ENCODE measurements at regions not wholly inside any gene's neighbourhood (a gene's known extent, or its start where the extent isn't known, plus 50 kb on each side); places are given as distances from the start of the nearest gene placed in this dataset.
"Not testable (repeated sequence)": the region's sequence is repeated elsewhere in the genome, so short reads cannot be mapped to it uniquely, and the experiment has no call there.

DNA sequence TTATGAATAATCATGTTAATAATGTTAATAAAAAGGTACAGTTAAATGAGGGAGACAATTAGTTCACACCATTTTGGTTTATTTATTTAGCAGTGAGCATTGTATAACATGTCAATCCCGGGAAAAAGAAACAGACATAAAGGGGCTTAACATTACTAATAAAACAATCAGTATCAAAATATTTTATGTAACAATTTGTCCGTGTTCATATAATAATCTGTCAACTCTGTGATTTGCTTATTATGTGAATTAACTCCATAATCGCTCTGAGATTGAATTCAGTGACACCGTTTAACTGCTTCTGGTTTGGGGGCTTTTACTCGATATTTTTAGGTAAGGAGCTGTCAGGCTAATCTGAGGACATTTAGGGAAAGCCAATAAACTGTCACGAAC, 95.8 kb upstream of the HMGA2 start:
- H4K20me1 ChIP-seq (ENCODE audit: insufficient read depth, low read length) = no peaks in the 10 kb centered on the region
- POLR2A ChIA-PET = no interaction called here

DNA sequence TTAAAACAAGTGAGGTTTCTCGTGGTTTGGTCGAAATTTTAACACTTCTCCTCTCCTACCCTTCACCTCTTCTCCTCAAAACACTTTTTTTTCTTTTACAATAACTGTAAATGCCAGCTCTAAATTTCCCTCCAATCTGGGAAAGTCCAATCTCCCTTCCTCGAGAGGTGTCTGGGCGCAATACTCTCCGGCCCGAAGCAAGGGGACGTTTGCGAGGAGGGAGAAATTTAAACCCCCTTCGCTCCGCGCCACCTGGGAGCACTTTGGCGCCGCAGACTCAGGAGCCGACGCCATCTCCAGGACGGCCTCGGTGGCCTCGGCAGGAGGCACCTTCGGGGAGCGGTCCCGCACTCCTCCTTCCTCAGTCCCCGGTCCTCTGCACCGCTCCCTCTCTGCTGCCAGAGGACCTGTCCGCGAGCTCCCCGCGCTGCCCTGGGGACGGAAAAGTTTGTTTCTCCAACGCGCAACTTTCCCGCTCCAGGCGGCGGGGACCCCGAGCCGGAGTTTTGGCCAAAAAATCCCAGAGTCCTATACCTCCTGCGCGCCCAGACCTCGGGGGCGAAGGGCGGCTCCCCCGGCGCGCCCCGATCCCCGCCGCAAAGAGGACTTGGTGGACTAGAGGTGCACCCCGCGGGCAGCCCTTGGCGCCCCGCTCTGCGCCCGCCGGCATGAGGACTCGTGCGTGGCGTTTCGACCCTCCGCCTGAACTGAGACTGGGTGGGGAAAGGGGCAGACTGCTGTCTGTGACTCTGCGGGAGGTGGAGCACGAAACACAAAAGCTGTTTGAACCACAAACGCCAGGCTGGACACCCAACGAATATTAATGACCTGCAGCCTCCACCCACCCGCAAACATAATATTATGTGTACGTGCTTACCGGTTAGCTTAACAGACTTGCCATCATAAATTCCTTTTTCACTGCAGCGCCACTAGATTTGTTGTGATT, 95.2 kb upstream of the HMGA2 start:
- BruUV-seq (replicated peaks) = no TSS peak
- H3K4me2 ChIP-seq (ENCODE audit: low read length) = no peak overlapping the region
- TF ChIP-seq, protein P1, sequence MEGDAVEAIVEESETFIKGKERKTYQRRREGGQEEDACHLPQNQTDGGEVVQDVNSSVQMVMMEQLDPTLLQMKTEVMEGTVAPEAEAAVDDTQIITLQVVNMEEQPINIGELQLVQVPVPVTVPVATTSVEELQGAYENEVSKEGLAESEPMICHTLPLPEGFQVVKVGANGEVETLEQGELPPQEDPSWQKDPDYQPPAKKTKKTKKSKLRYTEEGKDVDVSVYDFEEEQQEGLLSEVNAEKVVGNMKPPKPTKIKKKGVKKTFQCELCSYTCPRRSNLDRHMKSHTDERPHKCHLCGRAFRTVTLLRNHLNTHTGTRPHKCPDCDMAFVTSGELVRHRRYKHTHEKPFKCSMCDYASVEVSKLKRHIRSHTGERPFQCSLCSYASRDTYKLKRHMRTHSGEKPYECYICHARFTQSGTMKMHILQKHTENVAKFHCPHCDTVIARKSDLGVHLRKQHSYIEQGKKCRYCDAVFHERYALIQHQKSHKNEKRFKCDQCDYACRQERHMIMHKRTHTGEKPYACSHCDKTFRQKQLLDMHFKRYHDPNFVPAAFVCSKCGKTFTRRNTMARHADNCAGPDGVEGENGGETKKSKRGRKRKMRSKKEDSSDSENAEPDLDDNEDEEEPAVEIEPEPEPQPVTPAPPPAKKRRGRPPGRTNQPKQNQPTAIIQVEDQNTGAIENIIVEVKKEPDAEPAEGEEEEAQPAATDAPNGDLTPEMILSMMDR (conservative IDR thresholded peaks at IDR 0.05; ENCODE audit: low read length) = no peak
- TF ChIP-seq EZH2phosphoT487 (IDR thresholded peaks at IDR 0.05; ENCODE audit: borderline replicate concordance, low read depth, low read length) = no peak
- H2AFZ ChIP-seq (ENCODE audit: low read length) = no peak overlapping the region
- no peak overlapping the region for H3K27ac ChIP-seq (ENCODE audit: low read depth, low read length, poor library complexity, severe bottlenecking)
- intact Hi-C loops (cut with micrococcal nuclease; ENCODE audit: unreplicated experiment) = no loop called here
- H3K4me3 ChIP-seq (ENCODE audit: low read depth, low read length, poor library complexity, severe bottlenecking) = no peak overlapping the region
- H3K9me2 ChIP-seq (ENCODE audit: insufficient read depth, low read length) = no peaks in the 10 kb centered on the region
- POLR2A ChIA-PET = no interaction called here
- no peaks in the 10 kb centered on the region for H3K36me3 ChIP-seq (ENCODE audit: insufficient read depth, low read length)
- H3K9me3 ChIP-seq (ENCODE audit: low read length) = no peaks in the 10 kb centered on the region
- CTCF ChIA-PET (ENCODE audit: unreplicated experiment) = no interaction called here
- H4K20me1 ChIP-seq (ENCODE audit: insufficient read depth, low read length) = no peaks in the 10 kb centered on the region
- DNase-seq (ENCODE audit: low spot score) = no peak
- H3K79me2 ChIP-seq (ENCODE audit: insufficient read depth, low read depth, low read length) = no peaks in the 10 kb centered on the region
- H3K4me1 ChIP-seq (ENCODE audit: insufficient read depth, low read length, poor library complexity, severe bottlenecking) = no peaks in the 10 kb centered on the region

More for the DNA sequence above, 95.8 kb upstream of the HMGA2 start:
- H3K9me3 ChIP-seq (ENCODE audit: low read length) = no peaks in the 10 kb centered on the region
- intact Hi-C loops (cut with micrococcal nuclease; ENCODE audit: unreplicated experiment) = no loop called here
- no peaks in the 10 kb centered on the region for H3K9me2 ChIP-seq (ENCODE audit: insufficient read depth, low read length)
- no peak for DNase-seq (ENCODE audit: low spot score)
- H3K36me3 ChIP-seq (ENCODE audit: insufficient read depth, low read length) = no peaks in the 10 kb centered on the region
- TF ChIP-seq EZH2phosphoT487 (IDR thresholded peaks at IDR 0.05; ENCODE audit: borderline replicate concordance, low read depth, low read length) = no peak
- TF ChIP-seq, protein P1 (conservative IDR thresholded peaks at IDR 0.05; ENCODE audit: low read length) = no peak
- H3K27ac ChIP-seq (ENCODE audit: low read depth, low read length, poor library complexity, severe bottlenecking) = no peak overlapping the region
- no peak overlapping the region for H3K4me3 ChIP-seq (ENCODE audit: low read depth, low read length, poor library complexity, severe bottlenecking)
- no peaks in the 10 kb centered on the region for H3K4me1 ChIP-seq (ENCODE audit: insufficient read depth, low read length, poor library complexity, severe bottlenecking)
- no peak overlapping the region for H2AFZ ChIP-seq (ENCODE audit: low read length)
- no peaks in the 10 kb centered on the region for H3K79me2 ChIP-seq (ENCODE audit: insufficient read depth, low read depth, low read length)
- CTCF ChIA-PET (ENCODE audit: unreplicated experiment) = no interaction called here
- H3K4me2 ChIP-seq (ENCODE audit: low read length) = no peak overlapping the region
- no TSS peak for BruUV-seq (replicated peaks)

DNA sequence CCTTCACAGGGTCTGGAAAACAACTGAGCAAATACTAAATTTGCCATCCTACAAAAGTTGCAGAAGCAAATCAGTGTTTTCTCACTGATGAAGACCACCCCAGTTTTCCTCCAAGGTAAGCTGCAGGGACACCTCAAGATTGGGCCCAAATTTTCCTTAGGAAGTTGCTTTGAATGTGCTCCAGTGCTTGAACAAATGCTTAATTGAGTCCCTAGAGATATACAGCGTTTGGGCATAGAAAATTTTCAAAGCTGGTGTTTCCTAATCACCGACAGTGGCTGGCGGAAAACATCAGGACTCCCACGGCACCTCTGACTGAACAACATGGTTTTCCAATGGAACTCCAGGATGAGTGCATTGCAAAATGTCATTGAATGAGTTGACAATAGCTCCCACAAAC, 92.5 kb upstream of the HMGA2 start:
- POLR2A ChIA-PET = interaction anchor here (0.5 kb wide), 1 partner anchor 159 kb away, joined by 3 read pairs; no protein-coding TSS in a partner anchor
- DNase-seq (ENCODE audit: low spot score) = no peak
- H3K27ac ChIP-seq (ENCODE audit: low read depth, low read length, poor library complexity, severe bottlenecking) = no peak overlapping the region
- no peak for TF ChIP-seq EZH2phosphoT487 (IDR thresholded peaks at IDR 0.05; ENCODE audit: borderline replicate concordance, low read depth, low read length)
- TF ChIP-seq, protein P1 (conservative IDR thresholded peaks at IDR 0.05; ENCODE audit: low read length) = no peak
- no TSS peak for BruUV-seq (replicated peaks)
- H3K4me3 ChIP-seq (ENCODE audit: low read depth, low read length, poor library complexity, severe bottlenecking) = no peak overlapping the region
- H3K9me3 ChIP-seq (ENCODE audit: low read length) = no peaks in the 10 kb centered on the region
- no peaks in the 10 kb centered on the region for H3K9me2 ChIP-seq (ENCODE audit: insufficient read depth, low read length)
- H3K79me2 ChIP-seq (ENCODE audit: insufficient read depth, low read depth, low read length) = no peaks in the 10 kb centered on the region
- no peak overlapping the region for H3K4me2 ChIP-seq (ENCODE audit: low read length)
- no peak overlapping the region for H2AFZ ChIP-seq (ENCODE audit: low read length)
- H3K36me3 ChIP-seq (ENCODE audit: insufficient read depth, low read length) = no peaks in the 10 kb centered on the region
- CTCF ChIA-PET (ENCODE audit: unreplicated experiment) = no interaction called here
- H4K20me1 ChIP-seq (ENCODE audit: insufficient read depth, low read length) = no peaks in the 10 kb centered on the region
- no peaks in the 10 kb centered on the region for H3K4me1 ChIP-seq (ENCODE audit: insufficient read depth, low read length, poor library complexity, severe bottlenecking)
- intact Hi-C loops (cut with micrococcal nuclease; ENCODE audit: unreplicated experiment) = no loop called here

DNA sequence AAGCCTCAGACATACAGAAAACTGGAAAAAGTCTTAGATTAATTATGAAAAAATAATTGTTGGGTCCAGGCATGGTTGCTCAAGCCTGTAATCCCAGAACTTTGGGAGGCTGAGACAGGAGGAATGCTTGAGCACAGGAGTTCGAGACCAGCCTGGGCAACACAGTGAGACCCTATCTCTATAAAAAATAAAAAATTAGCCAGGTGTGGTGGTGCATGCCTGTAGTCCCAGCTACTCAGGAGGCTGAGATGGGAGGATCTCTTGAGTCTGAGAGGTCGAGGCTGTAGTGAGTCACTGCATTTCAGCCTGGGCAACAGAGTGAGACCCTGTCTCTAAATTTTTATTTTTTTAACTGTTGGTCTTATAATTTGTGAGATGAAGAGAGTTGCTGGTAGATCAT, 90.6 kb upstream of the HMGA2 start:
- DNase-seq (ENCODE audit: low spot score); CTCF ChIA-PET (ENCODE audit: unreplicated experiment); H3K79me2 ChIP-seq (ENCODE audit: insufficient read depth, low read depth, low read length); H3K4me1 ChIP-seq (ENCODE audit: insufficient read depth, low read length, poor library complexity, severe bottlenecking); H3K4me3 ChIP-seq (ENCODE audit: low read depth, low read length, poor library complexity, severe bottlenecking); BruUV-seq (replicated peaks); intact Hi-C loops (cut with micrococcal nuclease; ENCODE audit: unreplicated experiment); H2AFZ ChIP-seq (ENCODE audit: low read length); H3K36me3 ChIP-seq (ENCODE audit: insufficient read depth, low read length); H3K4me2 ChIP-seq (ENCODE audit: low read length); H3K9me2 ChIP-seq (ENCODE audit: insufficient read depth, low read length); H3K9me3 ChIP-seq (ENCODE audit: low read length); H3K27ac ChIP-seq (ENCODE audit: low read depth, low read length, poor library complexity, severe bottlenecking); H4K20me1 ChIP-seq (ENCODE audit: insufficient read depth, low read length): not testable (repeated sequence)
- POLR2A ChIA-PET = interaction anchor here (0.6 kb wide), 1 partner anchor 386 kb away, joined by 3 read pairs; no protein-coding TSS in a partner anchor

Measured in OCI-LY7 (cell line).